B cell (primary cell): ENCODE measurements at regions not wholly inside any gene's neighbourhood (a gene's known extent, or its start where the extent isn't known, plus 50 kb on each side); places are given as distances from the start of the nearest gene placed in this dataset.

Source experiments
- ATAC-seq: fragments of 200-7000 bp; cut with Tn5 transposase; one replicate; pipeline ENCODE4 v1.10.0; 2021; ENCODE audit warnings: low read depth, mild to moderate bottlenecking, moderate number of reproducible peaks, moderate library complexity
- CTCF ChIA-PET: fragments of 350-600 bp; sonication (Branson Sonifier 250); formaldehyde crosslinking; loops from one replicate; lab custom pipeline; 2021; ENCODE audit warnings: antibody characterized with exemption, inconsistent platforms; lab: Charles Lee
- POLR2A ChIA-PET: fragments of 350-600 bp; sonication (Branson Sonifier 250); formaldehyde crosslinking; loops from one replicate; lab custom pipeline; 2021; ENCODE audit warnings: antibody characterized with exemption; lab: Charles Lee
- DNase-seq: peaks from one replicate; pipeline ENCODE4 v3.0.0; 2013
- H2AFZ ChIP-seq: 2 replicates; pipeline ENCODE4 v1.6.1; 2012; ENCODE audit warnings: mild to moderate bottlenecking, low read depth, low read length; ENCODE audit not compliant: insufficient read depth, poor library complexity, severe bottlenecking
- H3K27ac ChIP-seq, 2 donors: 1 replicate in 1 of 2; 2 replicates in 1 of 2; pipeline ENCODE4 v1.5.1; 2012 to 2013; ENCODE audit warnings: low read length in 2 of 2, mild to moderate bottlenecking in 2 of 2, moderate library complexity in 1 of 2
- H3K27me3 ChIP-seq, 4 experiments: fragments of 200-600 bp in 1 of 4; sonication (generic) in 1 of 4; replicated peaks in 1 of 4; 1 replicate in 2 of 4; 2 replicates in 2 of 4; pipeline versions ENCODE4 v1.6.1 to v1.7.0; 2013 to 2016; ENCODE audit warnings: low read length in 3 of 4, mild to moderate bottlenecking in 2 of 4, mixed read lengths in 1 of 4, moderate library complexity in 1 of 4; ENCODE audit not compliant: insufficient read depth in 4 of 4, control insufficient read depth in 3 of 4; ENCODE audit errors: control extremely low read depth in 1 of 4
- H3K36me3 ChIP-seq, 2 experiments: replicated peaks in 1 of 2; 1 replicate in 1 of 2; 2 replicates in 1 of 2; pipeline versions ENCODE4 v1.6.1 to v1.7.1; 2013; ENCODE audit warnings: low read length in 1 of 2; ENCODE audit not compliant: insufficient read depth in 2 of 2, control insufficient read depth in 1 of 2; ENCODE audit errors: control extremely low read depth in 1 of 2, extremely low read depth in 1 of 2
- H3K4me1 ChIP-seq, 2 donors: fragments of 200-600 bp in 1 of 2; sonication (generic) in 1 of 2; 1 replicate in 1 of 2; 2 replicates in 1 of 2; pipeline versions ENCODE4 v1.5.1 to v1.6.1; 2013 to 2017; ENCODE audit warnings: low read length in 2 of 2; ENCODE audit not compliant: control insufficient read depth in 2 of 2, insufficient read depth in 2 of 2
- H3K4me2 ChIP-seq: replicated peaks from 2 replicates; pipeline ENCODE3; 2012; ENCODE audit warnings: mild to moderate bottlenecking, low read depth, low read length; ENCODE audit not compliant: poor library complexity, severe bottlenecking
- H3K4me3 ChIP-seq, 5 experiments: fragments of 200-600 bp in 1 of 5; sonication (generic) in 1 of 5; 1 replicate in 3 of 5; 2 replicates in 2 of 5; pipeline versions ENCODE4 v1.5.1 to v1.7.0; 2011 to 2016; ENCODE audit warnings: low read length in 4 of 5, mild to moderate bottlenecking in 4 of 5, low read depth in 2 of 5, control low read depth in 1 of 5, moderate library complexity in 1 of 5; ENCODE audit not compliant: insufficient read depth in 1 of 5; ENCODE audit errors: control extremely low read depth in 1 of 5, extremely low read depth in 1 of 5
- H3K79me2 ChIP-seq: fragments of 200-600 bp; sonication (generic); one replicate; pipeline ENCODE4 v1.6.0; 2016; ENCODE audit warnings: low read length; ENCODE audit not compliant: control insufficient read depth, insufficient read depth
- H3K9ac ChIP-seq: fragments of 200-600 bp; sonication (generic); 2 replicates; pipeline ENCODE4 v1.6.1; 2017; ENCODE audit warnings: mild to moderate bottlenecking, low read length, moderate library complexity
- H3K9me3 ChIP-seq, 3 donors: one replicate each; pipeline versions ENCODE4 v1.6.1 to v1.7.1; 2013; ENCODE audit warnings: low read length in 2 of 3; ENCODE audit not compliant: control insufficient read depth in 2 of 3, insufficient read depth in 1 of 3; ENCODE audit errors: control extremely low read depth in 1 of 3
- H4K20me1 ChIP-seq: 2 replicates; pipeline ENCODE4 v1.6.0; 2012; ENCODE audit warnings: mild to moderate bottlenecking, low read length; ENCODE audit not compliant: insufficient read depth, control insufficient read depth, poor library complexity, severe bottlenecking
- H3K27ac Mint-ChIP-seq: one replicate; pipeline ENCODE4 v1.8.0; 2021; ENCODE audit warnings: mixed read lengths
- H3K27me3 Mint-ChIP-seq: one replicate; pipeline ENCODE4 v1.8.0; 2021; ENCODE audit warnings: mixed read lengths
- H3K4me1 Mint-ChIP-seq: one replicate; pipeline ENCODE4 v1.8.0; 2021; ENCODE audit warnings: mixed read lengths
- H3K4me3 Mint-ChIP-seq: one replicate; pipeline ENCODE4 v1.8.0; 2021; ENCODE audit warnings: mixed read lengths
- H3K9me3 Mint-ChIP-seq: one replicate; pipeline ENCODE4 v1.8.0; 2022; ENCODE audit warnings: mixed read lengths; ENCODE audit not compliant: insufficient read depth
- EZH2 ChIP-seq: IDR thresholded peaks from 2 replicates; pipeline ENCODE4 v1.6.1; 2012; ENCODE audit warnings: borderline replicate concordance, low read depth, mild to moderate bottlenecking, moderate library complexity, low read length; ENCODE audit not compliant: insufficient read depth, poor library complexity, severe bottlenecking
- WGBS: methylation state at CpG from one replicate; pipeline ENCODE4 v1.1.5; 2013; ENCODE audit warnings: missing lambda C conversion rate; ENCODE audit not compliant: insufficient coverage; 5-methylcytosine and 5-hydroxymethylcytosine counted together
- intact Hi-C: fragments of 100-400 bp; cut with micrococcal nuclease; formaldehyde crosslinking; loops from one replicate; pipeline ENCODE4 v1.10.0; 2022
- TF ChIP-seq, protein P1 (sequence below): fragments of 200-600 bp; IDR thresholded peaks from one replicate; pipeline ENCODE4 v1.8.0; 2022; ENCODE audit warnings: antibody characterized with exemption, mild to moderate bottlenecking

DNA sequence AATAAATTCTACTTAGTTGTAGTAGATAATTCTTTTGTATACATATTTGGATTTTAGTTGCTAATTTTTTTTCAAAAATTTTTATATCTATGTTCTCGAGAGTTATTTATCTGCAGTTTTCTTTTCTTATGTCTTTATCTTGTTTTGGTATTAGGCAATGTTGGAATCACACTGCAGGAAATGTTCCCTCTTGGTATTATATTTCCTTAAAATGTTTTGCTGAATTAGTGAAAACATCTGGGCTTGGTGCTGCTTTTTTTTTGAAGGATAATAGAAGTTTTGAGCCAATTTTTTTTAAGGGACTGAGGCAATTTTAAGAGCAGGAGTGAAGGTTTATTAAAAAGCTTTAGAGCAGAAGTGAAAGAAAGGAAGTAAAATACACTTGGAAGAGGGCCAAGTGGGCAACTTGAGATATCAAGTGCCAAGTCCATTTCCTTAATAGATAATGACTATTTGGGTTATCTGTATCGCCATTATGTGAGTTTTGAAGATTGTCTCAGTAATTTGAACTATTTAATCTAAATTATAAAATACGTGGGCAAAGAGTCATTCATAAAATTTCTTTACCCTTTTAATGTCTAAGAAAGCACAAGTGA is 1390.1 kb upstream of the CDH8 start:
- no peaks in the 10 kb centered on the region for H3K27me3 Mint-ChIP-seq
- Histone ChIP-seq H3K36me3 (no peaks in the 10 kb centered on the region), H3K4me1 (no peaks in the 10 kb centered on the region), H3K27me3 (no peaks in the 10 kb centered on the region), H3K9me3 (no peaks in the 10 kb centered on the region), H4K20me1 (no peaks in the 10 kb centered on the region), H3K4me2 (no peak overlapping the region), H3K79me2 (no peaks in the 10 kb centered on the region), H3K4me3 (no peak overlapping the region), H2AFZ (no peak overlapping the region), H3K9ac (no peak overlapping the region), H3K27ac (no peak overlapping the region)
- no peaks in the 10 kb centered on the region for H3K4me1 Mint-ChIP-seq
- intact Hi-C loops, result no loop called here
- no peak for ATAC-seq
- CTCF ChIA-PET, result no interaction called here
- H3K4me3 Mint-ChIP-seq, result no peak overlapping the region
- no peak for TF ChIP-seq EZH2
- TF ChIP-seq, protein P1, sequence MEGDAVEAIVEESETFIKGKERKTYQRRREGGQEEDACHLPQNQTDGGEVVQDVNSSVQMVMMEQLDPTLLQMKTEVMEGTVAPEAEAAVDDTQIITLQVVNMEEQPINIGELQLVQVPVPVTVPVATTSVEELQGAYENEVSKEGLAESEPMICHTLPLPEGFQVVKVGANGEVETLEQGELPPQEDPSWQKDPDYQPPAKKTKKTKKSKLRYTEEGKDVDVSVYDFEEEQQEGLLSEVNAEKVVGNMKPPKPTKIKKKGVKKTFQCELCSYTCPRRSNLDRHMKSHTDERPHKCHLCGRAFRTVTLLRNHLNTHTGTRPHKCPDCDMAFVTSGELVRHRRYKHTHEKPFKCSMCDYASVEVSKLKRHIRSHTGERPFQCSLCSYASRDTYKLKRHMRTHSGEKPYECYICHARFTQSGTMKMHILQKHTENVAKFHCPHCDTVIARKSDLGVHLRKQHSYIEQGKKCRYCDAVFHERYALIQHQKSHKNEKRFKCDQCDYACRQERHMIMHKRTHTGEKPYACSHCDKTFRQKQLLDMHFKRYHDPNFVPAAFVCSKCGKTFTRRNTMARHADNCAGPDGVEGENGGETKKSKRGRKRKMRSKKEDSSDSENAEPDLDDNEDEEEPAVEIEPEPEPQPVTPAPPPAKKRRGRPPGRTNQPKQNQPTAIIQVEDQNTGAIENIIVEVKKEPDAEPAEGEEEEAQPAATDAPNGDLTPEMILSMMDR, result no peak
- no peak for DNase-seq
- no CpG with 5 or more reads among the region's 3 CpGs for WGBS
- no peak overlapping the region for H3K27ac Mint-ChIP-seq
- peaks cover 6% of the 10 kb centered on the region for H3K9me3 Mint-ChIP-seq
- POLR2A ChIA-PET, result no interaction called here

DNA sequence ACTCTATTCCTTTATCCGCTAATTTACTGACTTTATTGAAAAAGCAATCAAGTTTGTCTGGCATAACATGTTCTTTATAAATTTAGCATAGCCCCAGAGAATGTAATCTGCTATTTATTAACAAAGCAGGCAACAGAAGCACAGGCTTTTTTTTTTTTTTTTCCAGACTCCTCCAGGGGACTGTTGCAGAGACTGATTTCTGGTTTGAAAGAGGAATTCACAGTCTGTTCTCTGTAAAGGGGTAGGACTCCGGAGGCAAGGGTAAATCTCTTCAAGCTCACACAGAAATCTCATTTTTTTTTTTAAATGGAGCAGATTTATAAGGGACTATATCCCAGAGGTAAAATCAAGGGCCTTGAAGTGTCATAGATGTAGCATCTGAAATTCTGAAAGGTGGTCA is 1386.5 kb upstream of the CDH8 start:
- no peak overlapping the region for H3K4me3 ChIP-seq
- no peak overlapping the region for H3K9ac ChIP-seq
- no peak overlapping the region for H2AFZ ChIP-seq
- TF ChIP-seq EZH2, result no peak
- TF ChIP-seq, protein P1, result no peak
- H3K4me1 ChIP-seq, result no peaks in the 10 kb centered on the region
- WGBS, result no CpG with 5 or more reads among the region's 2 CpGs
- H3K9me3 ChIP-seq, result no peaks in the 10 kb centered on the region
- no peaks in the 10 kb centered on the region for H3K79me2 ChIP-seq
- ATAC-seq (no peak), DNase-seq (no peak)
- H3K4me2 ChIP-seq, result no peak overlapping the region
- Mint-ChIP-seq H3K4me3 (no peak overlapping the region), H3K27ac (no peak overlapping the region), H3K4me1 (no peaks in the 10 kb centered on the region), H3K27me3 (no peaks in the 10 kb centered on the region), H3K9me3 (peaks cover 4% of the 10 kb centered on the region)
- no peaks in the 10 kb centered on the region for H3K27me3 ChIP-seq
- no peaks in the 10 kb centered on the region for H4K20me1 ChIP-seq
- intact Hi-C loops, result no loop called here
- H3K27ac ChIP-seq, result no peak overlapping the region
- no peaks in the 10 kb centered on the region for H3K36me3 ChIP-seq
- POLR2A ChIA-PET, result no interaction called here
- CTCF ChIA-PET, result no interaction called here
